ENCODE measurements at regions not wholly inside any gene's neighbourhood (a gene's known extent, or its start where the extent isn't known, plus 50 kb on each side); places are given as distances from the start of the nearest gene placed in this dataset.

GRCh38 chr4:18479825-18480224, 458.3 kb upstream of the LCORL start:
- no peaks in the 10 kb centered on the region for H3K27me3 ChIP-seq (ENCODE audit: insufficient read depth, poor library complexity, severe bottlenecking)
- no peak overlapping the region for H3K4me3 ChIP-seq (replicated peaks; ENCODE audit: insufficient read depth, low read length)
- H3K27ac ChIP-seq (replicated peaks) = no peak overlapping the region
- no peak for TF ChIP-seq CTCF (IDR thresholded peaks at IDR 0.05; ENCODE audit: insufficient read depth, low read length)
- no peak for TF ChIP-seq POLR2AphosphoS5 (IDR thresholded peaks at IDR 0.05; ENCODE audit: low read depth)
- no peak for TF ChIP-seq GABPA (IDR thresholded peaks at IDR 0.05; ENCODE audit: low read depth)
- no peak for DNase-seq (ENCODE audit: low read depth in 1 of 2, low spot score in 1 of 2)

GRCh38 chr4:18463987-18464559, 442.5 kb upstream of the LCORL start:
- Histone ChIP-seq H3K4me3 (replicated peaks; ENCODE audit: insufficient read depth, low read length) (no peak overlapping the region), H3K27me3 (ENCODE audit: insufficient read depth, poor library complexity, severe bottlenecking) (no peaks in the 10 kb centered on the region), H3K27ac (replicated peaks) (no peak overlapping the region)
- DNase-seq (ENCODE audit: low read depth in 1 of 2, low spot score in 1 of 2) = no peak
- TF ChIP-seq REST (IDR thresholded peaks at IDR 0.05; ENCODE audit: insufficient replicate concordance, low read depth) (no peak), POLR2AphosphoS5 (IDR thresholded peaks at IDR 0.05; ENCODE audit: low read depth) (no peak), CTCF (IDR thresholded peaks at IDR 0.05; ENCODE audit: insufficient read depth, low read length) (no peak), GABPA (IDR thresholded peaks at IDR 0.05; ENCODE audit: low read depth) (no peak), SPI1 (IDR thresholded peaks at IDR 0.05; ENCODE audit: borderline replicate concordance, low read depth) (no peak)

GRCh38 chr4:18458465-18458864, 436.9 kb upstream of the LCORL start:
- Histone ChIP-seq H3K27ac (replicated peaks) (no peak overlapping the region), H3K27me3 (ENCODE audit: insufficient read depth, poor library complexity, severe bottlenecking) (no peaks in the 10 kb centered on the region), H3K4me3 (replicated peaks; ENCODE audit: insufficient read depth, low read length) (no peak overlapping the region)
- DNase-seq (ENCODE audit: low read depth in 1 of 2, low spot score in 1 of 2) = no peak
- TF ChIP-seq CTCF (IDR thresholded peaks at IDR 0.05; ENCODE audit: insufficient read depth, low read length) = no peak
- TF ChIP-seq POLR2AphosphoS5 (IDR thresholded peaks at IDR 0.05; ENCODE audit: low read depth) = no peak
- no peak for TF ChIP-seq REST (IDR thresholded peaks at IDR 0.05; ENCODE audit: insufficient replicate concordance, low read depth)
- TF ChIP-seq GABPA (IDR thresholded peaks at IDR 0.05; ENCODE audit: low read depth) = no peak
- TF ChIP-seq SPI1 (IDR thresholded peaks at IDR 0.05; ENCODE audit: borderline replicate concordance, low read depth) = no peak

GRCh38 chr4:18454349-18454748, 432.8 kb upstream of the LCORL start:
- H3K27me3 ChIP-seq (ENCODE audit: insufficient read depth, poor library complexity, severe bottlenecking) = no peaks in the 10 kb centered on the region
- H3K4me3 ChIP-seq (replicated peaks; ENCODE audit: insufficient read depth, low read length) = no peak overlapping the region
- DNase-seq (ENCODE audit: low read depth in 1 of 2, low spot score in 1 of 2) = no peak
- H3K27ac ChIP-seq (replicated peaks) = no peak overlapping the region
- TF ChIP-seq GABPA (IDR thresholded peaks at IDR 0.05; ENCODE audit: low read depth) = no peak
- no peak for TF ChIP-seq REST (IDR thresholded peaks at IDR 0.05; ENCODE audit: insufficient replicate concordance, low read depth)
- TF ChIP-seq CTCF (IDR thresholded peaks at IDR 0.05; ENCODE audit: insufficient read depth, low read length) = no peak
- TF ChIP-seq SPI1 (IDR thresholded peaks at IDR 0.05; ENCODE audit: borderline replicate concordance, low read depth) = no peak
- TF ChIP-seq POLR2AphosphoS5 (IDR thresholded peaks at IDR 0.05; ENCODE audit: low read depth) = no peak

Data from HL-60 (cell line).